Effector memory CD8-positive, alpha-beta T cell (primary cell): ENCODE measurements at regions not wholly inside any gene's neighbourhood (a gene's known extent, or its start where the extent isn't known, plus 50 kb on each side); places are given as distances from the start of the nearest gene placed in this dataset.
"Not testable (repeated sequence)": the region's sequence is repeated elsewhere in the genome, so short reads cannot be mapped to it uniquely, and the experiment has no call there.

Experiments used
- ATAC-seq: fragments of 150-1000 bp; cut with Tn5 transposase; replicated peaks from 2 replicates; pipeline ENCODE4 v1.10.0; 2021; ENCODE audit warnings: mild to moderate bottlenecking, moderate library complexity
- DNase-seq, 3 experiments: peaks; one replicate each; pipeline ENCODE4 v3.0.0; 2021
- H3K27ac Mint-ChIP-seq, 2 donors: one replicate each; pipeline ENCODE4 v1.8.0; 2022; ENCODE audit warnings: mild to moderate bottlenecking in 2 of 2, mixed read lengths in 2 of 2, moderate library complexity in 2 of 2
- H3K27me3 Mint-ChIP-seq, 2 donors: one replicate each; pipeline ENCODE4 v1.8.0; 2022; ENCODE audit warnings: mixed read lengths in 2 of 2
- H3K36me3 Mint-ChIP-seq: one replicate; pipeline ENCODE4 v1.8.0; 2022; ENCODE audit warnings: mild to moderate bottlenecking, moderate library complexity, mixed read lengths; ENCODE audit not compliant: insufficient read depth
- H3K4me1 Mint-ChIP-seq, 2 donors: one replicate each; pipeline ENCODE4 v1.8.0; 2022; ENCODE audit warnings: low read depth in 2 of 2, mixed read lengths in 2 of 2
- H3K4me3 Mint-ChIP-seq, 2 donors: one replicate each; pipeline ENCODE4 v1.8.0; 2022; ENCODE audit warnings: mild to moderate bottlenecking in 2 of 2, mixed read lengths in 2 of 2, moderate library complexity in 2 of 2
- H3K9me3 Mint-ChIP-seq, 2 donors: one replicate each; pipeline ENCODE4 v1.8.0; 2022; ENCODE audit warnings: mixed read lengths in 2 of 2

GRCh38 chr10:46792657-46793357, 118.4 kb upstream of the PTPN20 start:
- not testable (repeated sequence) for H3K4me1 Mint-ChIP-seq, ATAC-seq

GRCh38 chr10:46796351-46796750, 114.9 kb upstream of the PTPN20 start:
- ATAC-seq, H3K27me3 Mint-ChIP-seq, H3K36me3 Mint-ChIP-seq, H3K4me1 Mint-ChIP-seq, H3K27ac Mint-ChIP-seq, H3K9me3 Mint-ChIP-seq, DNase-seq, H3K4me3 Mint-ChIP-seq: not testable (repeated sequence)

More at GRCh38 chr10:46792657-46793357, 118.4 kb upstream of the PTPN20 start:
- not testable (repeated sequence) for H3K27ac Mint-ChIP-seq, H3K9me3 Mint-ChIP-seq, DNase-seq, H3K36me3 Mint-ChIP-seq, H3K27me3 Mint-ChIP-seq, H3K4me3 Mint-ChIP-seq

DNA sequence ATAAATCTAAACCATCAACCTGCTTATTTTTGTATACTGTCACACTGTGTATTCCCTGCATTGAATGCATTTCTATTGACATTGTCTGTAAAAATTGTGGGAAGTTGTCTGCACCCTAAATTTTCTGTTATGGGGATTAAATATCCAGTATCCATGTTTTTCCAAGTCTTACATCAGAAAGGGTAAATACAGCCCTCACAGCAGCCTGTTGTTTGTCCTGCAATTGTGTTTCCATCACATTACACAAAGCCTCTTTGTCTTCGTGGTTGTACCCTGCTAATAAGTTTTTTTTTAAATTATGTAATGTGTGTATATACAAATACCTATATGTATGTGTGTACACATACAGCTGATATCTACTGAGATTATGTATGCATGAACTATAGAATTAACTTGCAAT, 109.2 kb upstream of the PTPN20 start:
- not testable (repeated sequence) for H3K4me1 Mint-ChIP-seq, H3K36me3 Mint-ChIP-seq, H3K4me3 Mint-ChIP-seq

GRCh38 chr10:46803082-46803481, 108.1 kb upstream of the PTPN20 start:
- H3K36me3 Mint-ChIP-seq, H3K4me3 Mint-ChIP-seq, H3K9me3 Mint-ChIP-seq, DNase-seq, H3K4me1 Mint-ChIP-seq, H3K27me3 Mint-ChIP-seq, H3K27ac Mint-ChIP-seq, ATAC-seq: not testable (repeated sequence)

More for the DNA sequence above, 109.2 kb upstream of the PTPN20 start:
- not testable (repeated sequence) for DNase-seq, H3K27me3 Mint-ChIP-seq, H3K27ac Mint-ChIP-seq, H3K9me3 Mint-ChIP-seq, ATAC-seq

GRCh38 chr10:46810222-46810621, 101.0 kb upstream of the PTPN20 start:
- not testable (repeated sequence) for H3K36me3 Mint-ChIP-seq, ATAC-seq, H3K27me3 Mint-ChIP-seq, H3K27ac Mint-ChIP-seq, DNase-seq, H3K4me1 Mint-ChIP-seq, H3K9me3 Mint-ChIP-seq, H3K4me3 Mint-ChIP-seq

GRCh38 chr10:46816126-46816525, 95.1 kb upstream of the PTPN20 start:
- not testable (repeated sequence) for H3K9me3 Mint-ChIP-seq, DNase-seq, H3K4me3 Mint-ChIP-seq, H3K4me1 Mint-ChIP-seq, H3K27ac Mint-ChIP-seq, H3K36me3 Mint-ChIP-seq, H3K27me3 Mint-ChIP-seq, ATAC-seq

- not testable (repeated sequence) for H3K27me3 Mint-ChIP-seq, ATAC-seq, H3K9me3 Mint-ChIP-seq, H3K4me3 Mint-ChIP-seq, DNase-seq, H3K4me1 Mint-ChIP-seq, H3K36me3 Mint-ChIP-seq, H3K27ac Mint-ChIP-seq
Observed at GRCh38 chr10:46840393-46841050, 70.7 kb upstream of the PTPN20 start.

- H3K36me3 Mint-ChIP-seq, ATAC-seq, DNase-seq, H3K27me3 Mint-ChIP-seq, H3K9me3 Mint-ChIP-seq, H3K4me1 Mint-ChIP-seq, H3K27ac Mint-ChIP-seq, H3K4me3 Mint-ChIP-seq: not testable (repeated sequence)
Observed at GRCh38 chr10:46841051-46841593, 70.1 kb upstream of the PTPN20 start.

DNA sequence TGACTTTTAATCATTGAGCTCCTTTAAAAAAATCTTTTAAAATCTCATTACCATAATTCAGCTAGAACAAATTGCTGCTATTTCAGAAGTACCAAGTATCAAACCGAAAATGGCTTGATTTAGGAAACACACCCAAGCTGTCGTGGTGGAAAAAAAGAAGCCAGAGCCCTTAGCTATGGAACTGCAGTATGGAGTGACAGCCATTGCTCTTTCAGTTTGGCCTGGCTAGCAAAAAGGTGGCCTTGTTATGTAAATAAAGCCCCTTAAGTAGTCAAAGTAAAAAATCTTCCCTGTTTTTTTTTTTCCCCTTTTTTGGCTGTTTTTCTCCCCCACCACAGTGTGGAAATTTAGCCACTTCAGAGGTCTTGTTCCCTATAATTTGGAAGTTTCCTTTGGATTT, 66.0 kb upstream of the PTPN20 start:
- H3K4me1 Mint-ChIP-seq, ATAC-seq, H3K27ac Mint-ChIP-seq, H3K36me3 Mint-ChIP-seq, DNase-seq, H3K4me3 Mint-ChIP-seq, H3K9me3 Mint-ChIP-seq, H3K27me3 Mint-ChIP-seq: not testable (repeated sequence)

- H3K4me3 Mint-ChIP-seq, H3K4me1 Mint-ChIP-seq, DNase-seq, H3K36me3 Mint-ChIP-seq, H3K27me3 Mint-ChIP-seq, ATAC-seq, H3K9me3 Mint-ChIP-seq, H3K27ac Mint-ChIP-seq: not testable (repeated sequence)
Observed at GRCh38 chr10:46845640-46846039, 65.6 kb upstream of the PTPN20 start.

- H3K27me3 Mint-ChIP-seq, H3K9me3 Mint-ChIP-seq, H3K4me3 Mint-ChIP-seq, H3K4me1 Mint-ChIP-seq, H3K36me3 Mint-ChIP-seq, ATAC-seq, H3K27ac Mint-ChIP-seq, DNase-seq: not testable (repeated sequence)
Observed at GRCh38 chr10:46860753-46861152, 50.5 kb upstream of the PTPN20 start.
